H1 (cell line): ENCODE measurements at regions not wholly inside any gene's neighbourhood (a gene's known extent, or its start where the extent isn't known, plus 50 kb on each side); places are given as distances from the start of the nearest gene placed in this dataset.

Experiments
- CTCF ChIA-PET: fragments of 300-600 bp; sonication (Branson Sonifier 250); formaldehyde crosslinking; loops from one replicate; lab custom pipeline; 2021; ENCODE audit not compliant: partially characterized antibody; lab: Charles Lee
- POLR2A ChIA-PET: fragments of 300-600 bp; sonication (Branson Sonifier 250); formaldehyde crosslinking; loops from one replicate; lab custom pipeline; 2021; ENCODE audit warnings: inconsistent platforms; ENCODE audit not compliant: partially characterized antibody; lab: Charles Lee
- DNase-seq, 2 experiments: peaks; one replicate each; pipeline versions ENCODE4 v3.0.0 to v3.0.0-alpha.2; 2010 to 2022; ENCODE audit warnings: low spot score in 2 of 2, low read depth in 1 of 2, mixed read lengths in 1 of 2
- FAIRE-seq: peaks from 2 replicates; lab custom pipeline; 2011; peaks lifted over from hg19 to GRCh38; lab: Jason Lieb, UNC
- H2AFZ ChIP-seq: 2 replicates; pipeline ENCODE4 v1.8.1; 2012; ENCODE audit warnings: low read length, inconsistent platforms
- H2AK5ac ChIP-seq: 2 replicates; pipeline ENCODE4 v1.6.1; 2013; ENCODE audit warnings: low read depth, low read length
- H2BK120ac ChIP-seq: replicated peaks from 2 replicates; pipeline ENCODE3; 2013; ENCODE audit warnings: low read depth, low read length, inconsistent platforms
- H2BK12ac ChIP-seq: 2 replicates; pipeline ENCODE4 v1.6.1; 2013; ENCODE audit warnings: low read depth, low read length
- H2BK15ac ChIP-seq: 2 replicates; pipeline ENCODE4 v1.6.1; 2013; ENCODE audit warnings: low read length
- H2BK20ac ChIP-seq: 2 replicates; pipeline ENCODE4 v1.6.1; 2013; ENCODE audit warnings: low read length
- H2BK5ac ChIP-seq: 2 replicates; pipeline ENCODE4 v1.6.1; 2013; ENCODE audit warnings: low read depth, low read length
- H3K14ac ChIP-seq: 2 replicates; pipeline ENCODE4 v1.6.1; 2013; ENCODE audit warnings: inconsistent platforms; ENCODE audit not compliant: insufficient read length
- H3K18ac ChIP-seq: 2 replicates; pipeline ENCODE4 v1.6.1; 2013; ENCODE audit warnings: low read length; ENCODE audit errors: extremely low read depth
- H3K23ac ChIP-seq: 2 replicates; pipeline ENCODE4 v1.6.1; 2013; ENCODE audit warnings: inconsistent platforms; ENCODE audit not compliant: insufficient read length
- H3K23me2 ChIP-seq: 2 replicates; pipeline ENCODE4 v1.6.1; 2013; ENCODE audit warnings: low read depth, low read length
- H3K27ac ChIP-seq: 2 replicates; pipeline ENCODE4 v1.6.1; 2011; ENCODE audit warnings: low read depth, low read length, inconsistent platforms
- H3K27me3 ChIP-seq, 4 experiments: replicated peaks in 1 of 4; 1 replicate in 1 of 4; 2 replicates in 3 of 4; pipeline versions ENCODE4 v1.6.1 to v1.8.1; 2011 to 2013; ENCODE audit warnings: low read length in 3 of 4, mild to moderate bottlenecking in 3 of 4, inconsistent platforms in 2 of 4, mixed read lengths in 2 of 4, moderate library complexity in 1 of 4; ENCODE audit not compliant: control insufficient read depth in 3 of 4, insufficient read depth in 3 of 4; ENCODE audit errors: extremely low read depth in 1 of 4
- H3K36me3 ChIP-seq, 4 experiments: 2 replicates each; pipeline versions ENCODE4 v1.6.1 to v1.8.1; 2011 to 2013; ENCODE audit warnings: mild to moderate bottlenecking in 4 of 4, low read length in 3 of 4, moderate library complexity in 2 of 4, control low read depth in 1 of 4, inconsistent platforms in 1 of 4; ENCODE audit not compliant: insufficient read depth in 4 of 4, control insufficient read depth in 2 of 4
- H3K4ac ChIP-seq: replicated peaks from 2 replicates; pipeline ENCODE3; 2013; ENCODE audit warnings: low read length, low read depth, mixed read lengths, inconsistent platforms; ENCODE audit not compliant: insufficient read length
- H3K4me1 ChIP-seq, 4 experiments: replicated peaks in 1 of 4; 1 replicate in 1 of 4; 2 replicates in 3 of 4; pipeline versions ENCODE4 v1.6.1 to v1.8.1; 2011 to 2013; ENCODE audit warnings: low read length in 3 of 4, inconsistent platforms in 2 of 4, mixed read lengths in 1 of 4; ENCODE audit not compliant: insufficient read depth in 4 of 4, control insufficient read depth in 3 of 4
- H3K4me2 ChIP-seq, 2 experiments: 2 replicates each; pipeline versions ENCODE4 v1.6.1 to v1.8.1; 2011 to 2013; ENCODE audit warnings: low read depth in 2 of 2, low read length in 2 of 2, control low read depth in 1 of 2, inconsistent platforms in 1 of 2, mild to moderate bottlenecking in 1 of 2; ENCODE audit not compliant: insufficient read depth in 1 of 2
- H3K4me3 ChIP-seq, 4 experiments: fragments of 200-600, 300-600 bp in 1 of 4; sonication (generic), shearing (Covaris generic), sonication (Bioruptor Twin) in 1 of 4; 2 replicates each; pipeline versions ENCODE4 v1.5.1 to v1.8.1; 2011 to 2016; ENCODE audit warnings: low read length in 4 of 4, low read depth in 3 of 4, control low read depth in 2 of 4, inconsistent platforms in 2 of 4, mild to moderate bottlenecking in 2 of 4, mixed read lengths in 1 of 4, moderate library complexity in 1 of 4; ENCODE audit not compliant: insufficient read depth in 2 of 4; ENCODE audit errors: extremely low read depth in 1 of 4
- H3K56ac ChIP-seq: replicated peaks from 2 replicates; pipeline ENCODE3; 2013; ENCODE audit warnings: low read depth, mild to moderate bottlenecking, mixed read lengths, low read length, inconsistent platforms; ENCODE audit not compliant: insufficient read length
- H3K79me1 ChIP-seq: 2 replicates; pipeline ENCODE4 v1.6.1; 2013; ENCODE audit warnings: low read depth, low read length, control low read depth
- H3K79me2 ChIP-seq, 2 experiments: 2 replicates each; pipeline versions ENCODE4 v1.6.1 to v1.8.1; 2012 to 2013; ENCODE audit warnings: low read length in 2 of 2, mild to moderate bottlenecking in 2 of 2, inconsistent platforms in 1 of 2; ENCODE audit not compliant: insufficient read depth in 2 of 2, control insufficient read depth in 1 of 2
- H3K9ac ChIP-seq, 4 experiments: replicated peaks in 1 of 4; 1 replicate in 1 of 4; 2 replicates in 3 of 4; pipeline versions ENCODE4 v1.6.1 to v1.8.1; 2011 to 2013; ENCODE audit warnings: low read depth in 3 of 4, low read length in 3 of 4, control low read depth in 2 of 4, mild to moderate bottlenecking in 2 of 4, moderate library complexity in 2 of 4, inconsistent platforms in 1 of 4; ENCODE audit errors: extremely low read depth in 1 of 4
- H3K9me3 ChIP-seq, 2 experiments: 2 replicates each; pipeline versions ENCODE4 v1.6.1 to v1.8.1; 2012 to 2013; ENCODE audit warnings: mild to moderate bottlenecking in 2 of 2, moderate library complexity in 2 of 2, control low read depth in 1 of 2, inconsistent platforms in 1 of 2, low read depth in 1 of 2, low read length in 1 of 2, mixed read lengths in 1 of 2; ENCODE audit not compliant: insufficient read depth in 2 of 2
- H4K20me1 ChIP-seq, 2 experiments: replicated peaks in 1 of 2; 2 replicates each; pipeline versions ENCODE3 to v1.8.1; 2011 to 2013; ENCODE audit warnings: inconsistent platforms in 2 of 2, low read length in 2 of 2, mild to moderate bottlenecking in 1 of 2; ENCODE audit not compliant: insufficient read depth in 2 of 2, control insufficient read depth in 1 of 2
- H4K5ac ChIP-seq: 2 replicates; pipeline ENCODE4 v1.6.1; 2013; ENCODE audit warnings: low read length, low read depth, mixed read lengths, inconsistent platforms; ENCODE audit not compliant: insufficient read length
- H4K8ac ChIP-seq: 2 replicates; pipeline ENCODE4 v1.8.0; 2013; ENCODE audit warnings: mild to moderate bottlenecking, moderate library complexity, low read length, inconsistent platforms; ENCODE audit not compliant: insufficient read depth; ENCODE audit errors: extremely low read depth
- H4K91ac ChIP-seq: replicated peaks from 2 replicates; pipeline ENCODE3; 2013; ENCODE audit warnings: low read length, mixed read lengths, inconsistent platforms; ENCODE audit not compliant: insufficient read length
- CHD2 ChIP-seq: IDR thresholded peaks from 2 replicates; pipeline ENCODE4 v1.6.1; 2012; ENCODE audit warnings: low read length, improper control_type of control experiment
- NRF1 ChIP-seq: IDR thresholded peaks from 2 replicates; pipeline ENCODE4 v1.6.1; 2011; ENCODE audit warnings: mild to moderate bottlenecking, low read depth, low read length, improper control_type of control experiment
- TAF1 ChIP-seq: IDR thresholded peaks from 2 replicates; pipeline ENCODE4 v1.6.1; 2011; ENCODE audit warnings: mild to moderate bottlenecking, low read depth, low read length
- WGBS, 2 experiments: shearing (Covaris generic) in 1 of 2; methylation state at CpG; one replicate each; pipeline versions ENCODE4 v1.1.6 to v1.1.7; 2013 to 2015; ENCODE audit warnings: low lambda C conversion rate in 2 of 2, mixed read lengths in 2 of 2, inconsistent platforms in 1 of 2, low coverage in 1 of 2, missing lambda C conversion rate in 1 of 2; ENCODE audit not compliant: insufficient replicate concordance in 2 of 2, insufficient coverage in 1 of 2, insufficient read length in 1 of 2; ENCODE audit errors: extremely low coverage in 1 of 2, missing lambda C conversion rate in 1 of 2; 5-methylcytosine and 5-hydroxymethylcytosine counted together
- TF ChIP-seq, protein P1 (sequence below), 3 experiments: IDR thresholded peaks; 1 replicate in 2 of 3; 2 replicates in 1 of 3; pipeline versions ENCODE4 v1.5.1 to v1.6.1; 2011; ENCODE audit warnings: low read length in 3 of 3, mild to moderate bottlenecking in 3 of 3, inconsistent platforms in 2 of 3, low read depth in 1 of 3, moderate library complexity in 1 of 3; ENCODE audit not compliant: insufficient read depth in 1 of 3; ENCODE audit errors: control extremely low read depth in 1 of 3

DNA sequence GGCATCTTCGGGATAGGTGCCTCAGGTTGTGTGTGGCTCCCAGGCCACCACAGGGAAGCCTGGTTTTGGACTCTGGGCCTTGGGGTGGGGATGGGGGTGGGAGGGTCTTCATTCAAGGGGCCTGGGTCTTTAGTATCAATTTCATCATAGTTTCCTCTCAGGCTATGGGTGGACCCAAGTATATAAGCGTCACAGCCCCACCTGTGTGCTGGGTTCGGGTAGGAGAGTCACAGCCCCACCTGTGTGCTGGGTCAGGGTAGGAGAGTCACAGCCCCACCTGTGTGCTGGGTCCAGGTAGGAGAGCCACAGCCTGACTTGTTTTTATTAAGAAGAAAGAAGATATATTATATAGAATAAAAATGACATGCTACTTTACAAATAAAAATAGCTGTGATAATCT, 422.1 kb downstream of the BRD1 start:
- H3K14ac ChIP-seq: no peak overlapping the region
- H3K56ac ChIP-seq: no peak overlapping the region
- FAIRE-seq: no peak
- H2AFZ ChIP-seq: no peak overlapping the region
- H3K9ac ChIP-seq: no peak overlapping the region
- no peaks in the 10 kb centered on the region for H3K36me3 ChIP-seq
- CTCF ChIA-PET: interaction anchor here (0.6 kb wide), 1 partner anchor 260 kb away, joined by 3 read pairs; no protein-coding TSS in a partner anchor
- H3K79me1 ChIP-seq: no peaks in the 10 kb centered on the region
- H3K23me2 ChIP-seq: no peaks in the 10 kb centered on the region; the same call in 1 of the 2 replicates
- H2BK15ac ChIP-seq: no peak overlapping the region
- no peak overlapping the region for H2BK120ac ChIP-seq
- no peak overlapping the region for H3K4me2 ChIP-seq
- DNase-seq: no peak
- H3K79me2 ChIP-seq: no peaks in the 10 kb centered on the region
- WGBS, 2 experiments: 50% methylated on average over 3 of the region's 3 CpGs; no CpG with 5 or more reads in 1 of the 2 experiments
- no peak overlapping the region for H3K27ac ChIP-seq
- H3K4ac ChIP-seq: no peak overlapping the region
- TF ChIP-seq TAF1 (no peak), CHD2 (no peak), NRF1 (no peak)
- TF ChIP-seq, protein P1, sequence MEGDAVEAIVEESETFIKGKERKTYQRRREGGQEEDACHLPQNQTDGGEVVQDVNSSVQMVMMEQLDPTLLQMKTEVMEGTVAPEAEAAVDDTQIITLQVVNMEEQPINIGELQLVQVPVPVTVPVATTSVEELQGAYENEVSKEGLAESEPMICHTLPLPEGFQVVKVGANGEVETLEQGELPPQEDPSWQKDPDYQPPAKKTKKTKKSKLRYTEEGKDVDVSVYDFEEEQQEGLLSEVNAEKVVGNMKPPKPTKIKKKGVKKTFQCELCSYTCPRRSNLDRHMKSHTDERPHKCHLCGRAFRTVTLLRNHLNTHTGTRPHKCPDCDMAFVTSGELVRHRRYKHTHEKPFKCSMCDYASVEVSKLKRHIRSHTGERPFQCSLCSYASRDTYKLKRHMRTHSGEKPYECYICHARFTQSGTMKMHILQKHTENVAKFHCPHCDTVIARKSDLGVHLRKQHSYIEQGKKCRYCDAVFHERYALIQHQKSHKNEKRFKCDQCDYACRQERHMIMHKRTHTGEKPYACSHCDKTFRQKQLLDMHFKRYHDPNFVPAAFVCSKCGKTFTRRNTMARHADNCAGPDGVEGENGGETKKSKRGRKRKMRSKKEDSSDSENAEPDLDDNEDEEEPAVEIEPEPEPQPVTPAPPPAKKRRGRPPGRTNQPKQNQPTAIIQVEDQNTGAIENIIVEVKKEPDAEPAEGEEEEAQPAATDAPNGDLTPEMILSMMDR (IDR thresholded peaks at IDR 0.05; ENCODE audit: control extremely low read depth in 1 of 3, insufficient read depth in 1 of 3, low read depth in 1 of 3, low read length in 3 of 3): no peak
- no peak overlapping the region for H2BK20ac ChIP-seq
- no peak overlapping the region for H2BK12ac ChIP-seq
- H4K20me1 ChIP-seq: no peaks in the 10 kb centered on the region
- H3K4me3 ChIP-seq: no peak overlapping the region
- no peak overlapping the region for H4K91ac ChIP-seq
- H3K9me3 ChIP-seq: no peaks in the 10 kb centered on the region; a peak in 1 of 4 replicates
- no peak overlapping the region for H4K5ac ChIP-seq
- H3K27me3 ChIP-seq: no peaks in the 10 kb centered on the region
- H2BK5ac ChIP-seq: no peak overlapping the region
- no peak overlapping the region for H4K8ac ChIP-seq
- POLR2A ChIA-PET: no interaction called here
- no peak overlapping the region for H2AK5ac ChIP-seq
- H3K4me1 ChIP-seq: no peaks in the 10 kb centered on the region
- no peak overlapping the region for H3K23ac ChIP-seq
- H3K18ac ChIP-seq: no peak overlapping the region
